Peyer's patch (tissue), 4 donors: ENCODE measurements at regions not wholly inside any gene's neighbourhood (a gene's known extent, or its start where the extent isn't known, plus 50 kb on each side); places are given as distances from the start of the nearest gene placed in this dataset.
"Not testable (repeated sequence)": the region's sequence is repeated elsewhere in the genome, so short reads cannot be mapped to it uniquely, and the experiment has no call there.

Experiments
- POLR2A ChIP-seq, 2 donors: fragments of 450-650 bp; IDR thresholded peaks; one replicate each; pipeline ENCODE4 v1.5.1; 2017; ENCODE audit warnings: antibody characterized with exemption in 2 of 2, mild to moderate bottlenecking in 2 of 2, moderate library complexity in 2 of 2
- TF ChIP-seq, protein P1 (sequence below), 6 experiments: fragments of 450-650 bp in 4 of 6; fragments of 200-600 bp in 2 of 6; sonication (generic) in 1 of 6; IDR thresholded peaks; one replicate each; pipeline ENCODE4 v1.5.1; 2017 to 2019; ENCODE audit warnings: antibody characterized with exemption in 6 of 6, mild to moderate bottlenecking in 3 of 6, moderate library complexity in 1 of 6

DNA sequence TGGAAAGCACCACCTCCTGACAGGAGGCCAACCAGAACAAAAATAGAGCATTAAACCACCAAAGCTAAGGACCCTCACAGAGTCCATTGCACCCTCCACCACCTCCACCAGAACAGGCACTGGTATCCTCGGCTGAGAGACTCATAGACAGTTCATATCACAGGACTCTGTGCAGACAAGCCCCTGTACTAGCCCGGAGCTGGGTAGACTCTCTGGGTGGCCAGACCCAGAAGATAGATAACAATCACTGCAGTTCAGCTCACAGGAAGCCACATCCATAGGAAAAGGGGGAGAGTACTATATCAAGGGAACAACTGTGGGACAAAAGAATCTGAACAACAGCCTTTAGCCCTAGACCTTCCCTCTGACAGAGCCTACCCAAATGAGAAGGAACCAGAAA lies 67.4 kb upstream of the SSTR4 start:
- TF ChIP-seq, protein P1, sequence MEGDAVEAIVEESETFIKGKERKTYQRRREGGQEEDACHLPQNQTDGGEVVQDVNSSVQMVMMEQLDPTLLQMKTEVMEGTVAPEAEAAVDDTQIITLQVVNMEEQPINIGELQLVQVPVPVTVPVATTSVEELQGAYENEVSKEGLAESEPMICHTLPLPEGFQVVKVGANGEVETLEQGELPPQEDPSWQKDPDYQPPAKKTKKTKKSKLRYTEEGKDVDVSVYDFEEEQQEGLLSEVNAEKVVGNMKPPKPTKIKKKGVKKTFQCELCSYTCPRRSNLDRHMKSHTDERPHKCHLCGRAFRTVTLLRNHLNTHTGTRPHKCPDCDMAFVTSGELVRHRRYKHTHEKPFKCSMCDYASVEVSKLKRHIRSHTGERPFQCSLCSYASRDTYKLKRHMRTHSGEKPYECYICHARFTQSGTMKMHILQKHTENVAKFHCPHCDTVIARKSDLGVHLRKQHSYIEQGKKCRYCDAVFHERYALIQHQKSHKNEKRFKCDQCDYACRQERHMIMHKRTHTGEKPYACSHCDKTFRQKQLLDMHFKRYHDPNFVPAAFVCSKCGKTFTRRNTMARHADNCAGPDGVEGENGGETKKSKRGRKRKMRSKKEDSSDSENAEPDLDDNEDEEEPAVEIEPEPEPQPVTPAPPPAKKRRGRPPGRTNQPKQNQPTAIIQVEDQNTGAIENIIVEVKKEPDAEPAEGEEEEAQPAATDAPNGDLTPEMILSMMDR (IDR thresholded peaks at IDR 0.05), result not testable (repeated sequence)
- not testable (repeated sequence) for TF ChIP-seq POLR2A (IDR thresholded peaks at IDR 0.05)
